A549 (cell line): ENCODE measurements at regions not wholly inside any gene's neighbourhood (a gene's known extent, or its start where the extent isn't known, plus 50 kb on each side); places are given as distances from the start of the nearest gene placed in this dataset.

Experiments
- ATAC-seq, 2 experiments: fragments of 200-7000 bp in 1 of 2; fragments of >200 bp in 1 of 2; cut with Nextera tagmentation in 1 of 2; cut with Tn5 transposase in 1 of 2; 3 replicates each; pipeline versions ENCODE4 v1.8.0 to v1.9.1; 2018 to 2020; ENCODE audit warnings: mild to moderate bottlenecking in 1 of 2, moderate library complexity in 1 of 2
- CTCF ChIA-PET: fragments of 300-600 bp; sonication (Branson Sonifier 250); formaldehyde crosslinking; extraction: SDS; loops from one replicate; lab custom pipeline; 2021; ENCODE audit warnings: antibody characterized with exemption, inconsistent platforms; lab: Yijun Ruan, JAX
- POLR2A ChIA-PET: fragments of 350-600 bp; formaldehyde crosslinking; extraction: SDS; loops from one replicate; lab custom pipeline; 2021; ENCODE audit warnings: antibody characterized with exemption, inconsistent platforms; lab: Yijun Ruan, JAX
- DNase-seq, 2 experiments: peaks; one replicate each; pipeline versions ENCODE4 v3.0.0 to v3.0.0-alpha.2; 2011 to 2016; ENCODE audit warnings: low read depth in 1 of 2, low spot score in 1 of 2
- FAIRE-seq: peaks from 2 replicates; lab custom pipeline; 2011; peaks lifted over from hg19 to GRCh38; lab: Jason Lieb, UNC
- H3K27ac ChIP-seq, 2 experiments: fragments of >200 bp; sonication (Bioruptor Twin); formaldehyde crosslinking; 3 replicates each; pipeline ENCODE4 v1.5.1; 2016 to 2017
- H3K4me1 ChIP-seq: fragments of >200 bp; sonication (Bioruptor Twin); formaldehyde crosslinking; 3 replicates; pipeline ENCODE4 v1.6.1; 2016
- H3K4me2 ChIP-seq: fragments of >200 bp; sonication (Bioruptor Twin); formaldehyde crosslinking; 3 replicates; pipeline ENCODE4 v1.6.1; 2016
- H3K4me3 ChIP-seq: fragments of >200 bp; sonication (Bioruptor Twin); formaldehyde crosslinking; 3 replicates; pipeline ENCODE4 v1.5.1; 2016
- H3K9me3 ChIP-seq: fragments of >200 bp; sonication (Bioruptor Twin); formaldehyde crosslinking; 3 replicates; pipeline ENCODE4 v1.6.1; 2016
- CEBPB ChIP-seq, 2 experiments: fragments of >200 bp in 1 of 2; sonication (Bioruptor Twin) in 1 of 2; formaldehyde crosslinking in 1 of 2; IDR thresholded peaks; 2 replicates each; pipeline ENCODE4 v1.6.1; 2012 to 2016
- CHD2 ChIP-seq: fragments of 150-350 bp; IDR thresholded peaks from 2 replicates; pipeline ENCODE4 v1.6.1; 2014; ENCODE audit warnings: low read length; ENCODE audit not compliant: partially characterized antibody
- E2F6 ChIP-seq: IDR thresholded peaks from 2 replicates; pipeline ENCODE4 v1.6.1; 2012; ENCODE audit warnings: low read depth, borderline replicate concordance
- ELK1 ChIP-seq: fragments of 150-350 bp; IDR thresholded peaks from 2 replicates; pipeline ENCODE4 v1.6.1; 2014; ENCODE audit warnings: low read depth, mild to moderate bottlenecking, low read length
- EP300 ChIP-seq, 2 experiments: fragments of >200 bp; sonication (Bioruptor Twin); formaldehyde crosslinking; IDR thresholded peaks; 2 replicates in 1 of 2; 3 replicates in 1 of 2; pipeline ENCODE4 v1.6.1; 2016 to 2017
- FOSB ChIP-seq: fragments of 250-450 bp; sonication (Bioruptor Pico); IDR thresholded peaks from 2 replicates; pipeline ENCODE4 v1.5.0; 2020; ENCODE audit warnings: mild to moderate bottlenecking, moderate library complexity
- FOSL2 ChIP-seq, 2 experiments: fragments of 450-650 bp in 1 of 2; fragments of >200 bp in 1 of 2; sonication (Bioruptor Twin) in 1 of 2; formaldehyde crosslinking; IDR thresholded peaks; 2 replicates each; pipeline versions ENCODE4 v1.5.0 to v1.6.1; 2016 to 2020; ENCODE audit warnings: mild to moderate bottlenecking in 1 of 2, moderate library complexity in 1 of 2
- FOXS1 ChIP-seq: fragments of 250-450 bp; sonication (Bioruptor Pico); IDR thresholded peaks from 2 replicates; pipeline ENCODE4 v1.5.0; 2020; ENCODE audit warnings: mild to moderate bottlenecking, moderate library complexity
- HMGXB4 ChIP-seq: fragments of 250-450 bp; sonication (Bioruptor Pico); IDR thresholded peaks from 2 replicates; pipeline ENCODE4 v1.5.0; 2021; ENCODE audit warnings: mild to moderate bottlenecking, moderate library complexity, borderline replicate concordance
- HOXB13 ChIP-seq: fragments of 250-450 bp; sonication (Bioruptor Pico); IDR thresholded peaks from 2 replicates; pipeline ENCODE4 v1.5.0; 2020; ENCODE audit warnings: low read depth, mild to moderate bottlenecking, moderate library complexity
- HOXB5 ChIP-seq: fragments of 250-450 bp; sonication (Bioruptor Pico); IDR thresholded peaks from 2 replicates; pipeline ENCODE4 v1.5.0; 2020; ENCODE audit warnings: mild to moderate bottlenecking, moderate library complexity
- JUNB ChIP-seq: fragments of >200 bp; sonication (Bioruptor Twin); formaldehyde crosslinking; IDR thresholded peaks from 2 replicates; pipeline ENCODE4 v1.6.1; 2016
- KDM1A ChIP-seq: fragments of 200-600 bp; sonication (generic); IDR thresholded peaks from 2 replicates; pipeline ENCODE4 v1.6.1; 2016; ENCODE audit warnings: low read depth, mild to moderate bottlenecking
- PBX3 ChIP-seq: IDR thresholded peaks from 2 replicates; pipeline ENCODE4 v1.6.1; 2012
- RAD21 ChIP-seq, 2 experiments: fragments of >200 bp in 1 of 2; sonication (Bioruptor Twin) in 1 of 2; formaldehyde crosslinking in 1 of 2; IDR thresholded peaks in 1 of 2; conservative IDR thresholded peaks in 1 of 2; 2 replicates in 1 of 2; 3 replicates in 1 of 2; pipeline ENCODE4 v1.6.1; 2012 to 2018; ENCODE audit warnings: inconsistent platforms in 1 of 2
- RCOR1 ChIP-seq: fragments of 150-350 bp; IDR thresholded peaks from 2 replicates; pipeline ENCODE4 v1.6.1; 2014; ENCODE audit warnings: antibody characterized with exemption, low read length, low read depth
- REST ChIP-seq: fragments of 200-600 bp; sonication (generic); IDR thresholded peaks from 2 replicates; pipeline ENCODE4 v1.6.1; 2016; ENCODE audit warnings: antibody characterized with exemption, mild to moderate bottlenecking, moderate library complexity
- SREBF2 ChIP-seq: fragments of 450-650 bp; IDR thresholded peaks from 2 replicates; pipeline ENCODE4 v1.6.1; 2014; ENCODE audit warnings: mild to moderate bottlenecking, moderate library complexity
- TFCP2L1 ChIP-seq: fragments of 250-450 bp; sonication (Bioruptor Pico); IDR thresholded peaks from 2 replicates; pipeline ENCODE4 v1.5.0; 2021; ENCODE audit warnings: mild to moderate bottlenecking
- ZC3H11A ChIP-seq: fragments of 450-650 bp; IDR thresholded peaks from 2 replicates; pipeline ENCODE4 v1.6.1; 2014; ENCODE audit warnings: antibody characterized with exemption, mild to moderate bottlenecking
- ZNF302 ChIP-seq: fragments of 250-450 bp; sonication (Bioruptor Pico); IDR thresholded peaks from 2 replicates; pipeline ENCODE4 v1.9.0; 2021; ENCODE audit warnings: inconsistent platforms, mild to moderate bottlenecking, moderate library complexity
- WGBS: methylation state at CpG from one replicate; pipeline ENCODE4 v1.1.6; 2017; ENCODE audit errors: missing lambda C conversion rate; 5-methylcytosine and 5-hydroxymethylcytosine counted together

- POLR2A ChIA-PET = no interaction called here
- Histone ChIP-seq H3K27ac (no peak overlapping the region), H3K9me3 (no peaks in the 10 kb centered on the region), H3K4me2 (no peak overlapping the region), H3K4me1 (no peaks in the 10 kb centered on the region), H3K4me3 (no peak overlapping the region)
- no peak for DNase-seq
- WGBS = 64% methylated on average over 7 of the region's 7 CpGs
- no peak for TF ChIP-seq ELK1
- TF ChIP-seq FOXS1 (CRISPR knock-in tag) = no peak
- no peak for TF ChIP-seq PBX3
- no peak for TF ChIP-seq CEBPB (IDR thresholded peaks at IDR 0.05)
- no peak for TF ChIP-seq HOXB13 (CRISPR knock-in tag)
- TF ChIP-seq TFCP2L1 (CRISPR knock-in tag) = no peak
- no peak for TF ChIP-seq CHD2
- no peak for TF ChIP-seq ZC3H11A
- TF ChIP-seq ZNF302 (CRISPR knock-in tag) = no peak
- no peak for TF ChIP-seq E2F6
- no peak for ATAC-seq
- no peak for FAIRE-seq
- CTCF ChIA-PET = no interaction called here
Measured at GRCh38 chr6:40321616-40322015, 265.5 kb downstream of the LRFN2 start.

- FAIRE-seq = no peak
- no peak for ATAC-seq
- Histone ChIP-seq H3K4me2 (no peak overlapping the region), H3K9me3 (no peaks in the 10 kb centered on the region), H3K4me3 (no peak overlapping the region), H3K27ac (no peak overlapping the region), H3K4me1 (no peaks in the 10 kb centered on the region)
- ChIA-PET CTCF (no interaction called here), POLR2A (no interaction called here)
- TF ChIP-seq CHD2 = no peak
- TF ChIP-seq FOSL2 (IDR thresholded peaks at IDR 0.05) = no peak
- TF ChIP-seq FOSL2 (CRISPR knock-in tag; IDR thresholded peaks at IDR 0.05) = no peak
- TF ChIP-seq RAD21 (conservative IDR thresholded peaks at IDR 0.05 in 1 of 2, IDR thresholded peaks at IDR 0.05 in 1 of 2) = no peak
- no peak for TF ChIP-seq FOSB (CRISPR knock-in tag)
- no peak for TF ChIP-seq SREBF2
- TF ChIP-seq EP300 (IDR thresholded peaks at IDR 0.05) = no peak
- no peak for TF ChIP-seq JUNB
- TF ChIP-seq ZNF302 (CRISPR knock-in tag) = no peak
- no peak for TF ChIP-seq ELK1
- TF ChIP-seq KDM1A = no peak
- DNase-seq = no peak
- WGBS = 4% methylated on average over 2 of the region's 2 CpGs
Measured at GRCh38 chr6:40320947-40321346, 266.2 kb downstream of the LRFN2 start.

- ATAC-seq (no peak), FAIRE-seq (no peak), DNase-seq (no peak)
- no peak overlapping the region for H3K27ac ChIP-seq
- no peaks in the 10 kb centered on the region for H3K4me1 ChIP-seq
- ChIA-PET POLR2A (no interaction called here), CTCF (no interaction called here)
- H3K9me3 ChIP-seq = no peaks in the 10 kb centered on the region
- H3K4me3 ChIP-seq = no peak overlapping the region
- TF ChIP-seq HOXB5 (CRISPR knock-in tag) (no peak), RCOR1 (no peak), REST (no peak), HMGXB4 (CRISPR knock-in tag) (no peak)
- 0% methylated on average over 3 of the region's 3 CpGs for WGBS
- no peak overlapping the region for H3K4me2 ChIP-seq
Measured at GRCh38 chr6:40320441-40320840, 266.7 kb downstream of the LRFN2 start.
